NCI-H524 treated with DMSO at 0.1 percent for 48 hours (cell line): ENCODE measurements at regions not wholly inside any gene's neighbourhood (a gene's known extent, or its start where the extent isn't known, plus 50 kb on each side); places are given as distances from the start of the nearest gene placed in this dataset.
"Not testable (repeated sequence)": the region's sequence is repeated elsewhere in the genome, so short reads cannot be mapped to it uniquely, and the experiment has no call there.

Experiments
- DNase-seq: peaks from one replicate; lab custom pipeline; 2025; lab: John Stamatoyannopoulos, UW

DNA sequence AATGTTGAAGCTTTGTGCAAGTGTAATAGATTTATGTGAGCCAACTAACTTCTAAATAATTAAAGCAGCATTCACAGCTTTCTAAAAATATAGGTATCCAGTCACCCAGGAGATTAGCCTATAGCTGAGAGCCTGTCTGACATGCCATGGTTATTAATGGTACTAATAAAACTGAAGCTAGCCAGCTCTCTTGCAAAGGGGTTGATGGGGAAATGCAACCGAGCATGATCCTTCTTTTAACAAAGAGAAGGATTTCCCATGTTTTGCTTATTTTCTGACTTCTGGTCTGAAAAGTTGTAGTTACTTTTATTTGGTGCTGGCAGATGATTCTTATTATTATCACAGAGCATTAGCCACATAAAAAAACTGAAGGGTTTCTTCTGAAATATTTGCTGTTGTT is 488.7 kb upstream of the CYLC2 start:
- no peak for DNase-seq

DNA sequence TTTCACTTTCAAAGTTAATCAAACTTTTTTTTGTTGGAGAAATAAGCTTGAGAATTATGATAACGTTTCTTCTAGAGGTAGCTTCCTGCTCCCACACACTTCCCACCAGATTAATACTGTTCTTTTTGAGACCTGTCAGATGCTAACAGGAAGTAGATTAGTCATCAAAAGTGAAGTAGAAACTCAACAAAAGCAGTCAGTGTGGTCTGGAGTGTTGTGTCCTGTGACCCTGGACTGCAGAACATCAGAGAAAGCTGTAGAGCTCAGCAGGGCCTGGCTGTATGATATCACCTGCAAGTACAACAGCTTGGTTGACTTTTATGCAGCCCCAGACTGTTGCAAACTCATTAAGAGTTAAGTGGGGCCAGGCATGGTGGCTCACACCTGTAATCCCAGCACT is 495.7 kb upstream of the CYLC2 start:
- DNase-seq: no peak

DNA sequence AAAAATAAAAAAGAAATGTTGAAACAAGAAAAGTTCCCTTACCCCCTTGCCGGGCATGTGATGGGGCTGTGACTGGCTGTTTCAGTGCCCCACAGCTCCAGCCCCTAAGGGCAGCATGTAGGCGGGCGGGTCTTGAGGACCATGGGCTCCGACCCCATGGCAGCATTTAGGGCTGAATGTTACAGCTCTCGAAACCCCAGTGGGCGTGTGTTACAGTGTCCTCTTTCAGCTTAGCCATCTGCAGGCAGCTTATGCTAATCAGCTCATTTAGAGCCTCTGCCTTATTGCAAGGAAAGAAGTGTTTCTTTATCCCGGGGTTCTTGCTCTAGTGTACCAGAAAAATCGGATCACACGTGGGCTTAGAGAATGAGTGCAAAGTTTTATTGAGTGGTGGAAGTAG is 497.4 kb upstream of the CYLC2 start:
- DNase-seq: peak; percentile 90

DNA sequence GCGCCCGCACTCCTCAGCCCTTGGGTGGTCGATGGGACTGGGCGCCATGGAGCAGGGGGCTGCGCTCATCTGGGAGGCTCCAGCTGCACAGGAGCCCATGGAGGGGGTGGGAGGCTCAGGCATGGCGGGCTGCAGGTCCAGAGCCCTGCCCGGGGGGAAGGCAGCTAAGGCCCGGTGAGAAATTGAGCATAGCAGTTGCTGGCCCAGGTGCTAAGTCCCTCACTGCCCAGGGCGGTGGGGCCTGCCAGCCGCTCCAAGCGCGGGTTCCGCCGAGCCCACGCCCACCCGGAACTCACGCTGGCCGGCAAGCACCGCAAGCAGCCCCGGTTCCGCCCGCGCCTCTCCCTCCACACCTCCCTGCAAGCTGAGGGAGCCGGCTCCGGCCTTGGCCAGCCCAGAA is 508.2 kb upstream of the CYLC2 start:
- DNase-seq: not testable (repeated sequence)

DNA sequence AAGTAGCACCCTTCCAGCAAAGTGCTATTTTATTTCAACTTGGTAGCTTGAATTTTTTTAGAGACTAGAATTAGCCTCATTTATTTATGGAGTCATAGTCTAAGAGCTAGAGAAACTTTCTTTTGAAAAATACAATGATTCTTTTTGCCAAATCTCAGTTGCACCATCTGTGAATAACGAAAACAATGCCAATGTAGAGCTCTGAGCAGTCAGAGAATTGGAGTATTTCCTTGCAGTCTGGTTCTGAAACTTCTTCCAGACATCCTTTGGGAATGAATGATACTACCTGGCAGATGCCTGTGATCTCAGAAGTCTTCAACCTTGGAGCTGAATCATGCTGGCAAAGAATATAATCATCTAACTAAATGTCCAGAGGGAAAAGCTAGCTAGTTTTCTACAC is 511.5 kb upstream of the CYLC2 start:
- DNase-seq: no peak

DNA sequence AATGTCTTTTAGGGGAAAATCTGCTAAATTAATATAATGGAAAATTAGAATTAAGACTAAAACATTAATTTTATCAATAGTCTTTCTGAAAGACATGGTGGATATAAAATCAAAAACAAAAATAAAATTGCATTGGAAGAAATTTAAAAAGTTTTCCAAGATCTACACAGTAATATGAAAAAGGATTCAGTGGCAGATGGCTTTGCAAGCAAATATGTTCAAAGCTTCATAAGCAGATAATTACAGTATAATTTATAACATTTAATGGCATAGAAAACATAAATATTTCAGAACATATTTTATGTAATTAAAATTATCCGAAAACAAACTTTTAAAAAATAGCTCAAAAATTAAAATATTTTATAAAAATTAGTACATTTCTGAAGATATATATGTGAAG is 512.4 kb upstream of the CYLC2 start:
- no peak for DNase-seq

DNA sequence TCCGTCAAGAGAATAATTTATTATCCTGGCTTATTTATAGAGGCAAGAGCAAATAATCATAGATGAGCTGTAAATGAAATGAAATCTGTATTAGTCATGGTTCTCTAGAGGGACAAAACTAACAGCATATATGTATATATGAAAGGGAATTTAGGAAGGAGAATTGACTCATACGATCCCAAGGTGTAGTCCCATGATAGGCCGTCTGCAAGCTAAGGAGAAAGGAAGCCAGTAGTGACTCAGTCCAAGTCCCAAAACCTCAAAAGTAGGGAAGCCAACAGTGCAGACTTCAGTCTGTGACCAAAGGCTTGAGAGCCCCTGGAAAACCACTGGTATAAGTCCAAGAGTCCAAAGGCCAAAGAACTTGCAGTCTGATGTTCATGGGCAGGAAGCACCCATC is 515.9 kb upstream of the CYLC2 start:
- no peak for DNase-seq

DNA sequence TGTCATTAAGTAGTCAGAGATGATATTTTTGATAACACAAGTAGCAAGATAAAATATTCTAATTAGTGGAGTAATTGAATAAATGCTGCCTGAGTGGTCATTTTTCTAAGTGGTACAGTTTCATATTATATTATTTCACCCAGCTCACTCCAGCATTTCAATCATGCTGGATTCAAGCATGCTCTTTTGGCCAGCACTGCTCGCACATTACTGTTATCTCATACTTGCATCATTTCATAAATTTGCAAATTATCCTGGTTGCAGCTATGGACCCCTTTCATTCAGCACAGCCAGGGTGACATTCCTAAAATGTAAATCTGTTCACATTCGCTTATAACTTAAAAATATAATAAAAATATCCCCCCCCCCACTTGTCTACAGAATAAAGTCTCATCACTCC is 520.8 kb upstream of the CYLC2 start:
- DNase-seq: no peak

DNA sequence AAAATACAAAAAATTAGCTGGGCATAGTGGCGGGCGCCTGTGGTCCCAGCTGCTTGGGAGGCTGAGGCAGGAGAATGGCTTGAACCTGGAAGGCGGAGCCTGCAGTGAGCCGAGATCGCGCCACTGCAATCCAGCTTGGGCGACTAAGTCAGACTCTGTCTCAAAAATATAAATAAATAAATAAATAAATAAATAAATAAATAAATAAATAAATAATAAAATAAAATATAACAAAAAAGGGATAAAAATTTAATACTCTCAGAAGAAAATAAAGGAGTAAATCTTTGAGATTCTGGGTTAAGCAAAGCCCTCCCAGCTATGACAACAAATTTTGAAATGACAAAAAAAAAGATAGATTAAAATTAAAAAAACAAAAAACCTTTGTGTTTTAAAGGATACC is 525.7 kb upstream of the CYLC2 start:
- not testable (repeated sequence) for DNase-seq

DNA sequence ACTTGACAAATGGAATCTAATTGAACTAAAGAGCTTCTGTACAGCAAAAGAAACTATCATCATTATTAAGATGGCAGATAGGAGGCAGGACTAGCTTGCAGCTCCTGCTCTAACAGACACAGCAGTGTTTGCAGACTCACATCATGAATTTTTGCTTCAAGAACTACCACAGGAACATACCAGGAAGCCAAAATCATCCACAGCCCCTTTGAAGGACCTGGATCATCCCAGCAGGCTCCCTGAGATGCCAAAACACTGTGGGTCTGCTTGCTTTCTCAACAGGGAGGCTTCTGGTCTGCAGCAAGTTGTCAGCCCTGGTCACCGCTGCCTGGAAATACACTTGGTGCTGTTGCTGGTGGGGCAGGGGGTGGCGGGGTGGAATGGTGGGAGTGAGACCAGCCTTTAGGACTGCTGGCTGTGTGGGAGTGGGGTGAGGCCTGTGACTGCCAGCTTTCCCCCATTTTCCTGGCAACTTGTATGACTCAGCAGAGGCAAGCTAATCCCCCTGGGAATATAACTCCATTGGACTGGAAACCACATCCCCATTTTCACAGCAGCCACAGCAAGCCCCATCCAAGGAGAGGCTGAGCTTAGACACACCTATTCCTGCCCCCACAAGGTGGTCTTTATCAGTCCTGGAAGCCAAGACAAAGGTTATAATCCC is 533.8 kb upstream of the CYLC2 start:
- no peak for DNase-seq

DNA sequence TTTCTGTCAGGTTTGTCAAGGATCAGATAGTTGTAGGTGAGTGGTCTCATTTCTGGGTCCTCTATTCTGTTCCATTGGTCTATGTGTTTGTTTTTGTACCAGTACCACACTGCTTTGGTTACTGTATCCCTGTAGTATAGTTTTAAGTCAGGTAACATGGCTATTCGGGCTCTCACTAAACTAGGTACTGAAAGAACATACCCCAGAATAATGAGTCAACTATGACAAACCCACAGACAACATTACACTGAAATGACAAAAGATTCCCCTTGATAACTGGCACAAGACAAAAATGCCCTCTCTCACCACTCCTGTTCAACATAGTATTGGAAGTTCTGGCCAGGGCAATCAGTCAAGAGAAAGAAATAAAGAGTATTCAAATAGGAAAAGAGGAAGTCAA is 535.3 kb upstream of the CYLC2 start:
- DNase-seq: no peak

DNA sequence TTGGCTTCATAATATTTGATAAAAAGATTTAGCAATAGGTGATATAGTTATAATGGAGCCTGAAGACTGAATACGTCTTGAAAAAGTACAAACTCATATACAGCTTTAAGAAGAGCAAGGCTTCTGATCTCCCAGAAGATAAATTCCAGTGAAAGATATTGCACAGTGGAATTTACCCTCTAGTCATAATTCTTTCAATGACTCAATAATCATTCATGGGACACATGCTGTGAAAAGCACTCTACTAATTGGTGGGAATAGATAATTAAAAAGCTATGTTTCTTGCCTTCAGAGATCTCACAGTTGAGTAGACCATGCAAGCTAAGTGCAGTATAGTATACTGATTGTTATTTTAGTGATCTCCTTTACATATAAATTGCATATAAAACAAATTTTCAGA is 538.6 kb upstream of the CYLC2 start:
- no peak for DNase-seq

DNA sequence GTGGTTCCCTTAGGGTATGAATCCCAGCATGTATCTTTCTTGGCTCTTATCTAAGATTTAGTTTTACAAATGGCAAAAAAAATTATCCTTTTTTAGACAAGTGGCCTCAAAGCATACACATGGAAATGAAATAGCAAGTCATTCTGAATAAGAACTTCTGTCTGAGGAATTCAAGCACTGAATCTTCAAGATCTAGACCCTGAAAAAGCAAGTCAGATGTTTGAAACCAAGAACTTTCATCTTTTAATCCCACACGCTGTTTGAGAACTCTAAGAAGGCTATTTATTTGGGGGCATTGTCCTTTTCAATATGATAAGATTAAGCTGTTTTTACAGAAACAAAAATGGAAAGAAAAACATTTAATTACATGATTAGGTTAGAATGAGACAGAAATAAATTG is 549.2 kb upstream of the CYLC2 start:
- DNase-seq: no peak

DNA sequence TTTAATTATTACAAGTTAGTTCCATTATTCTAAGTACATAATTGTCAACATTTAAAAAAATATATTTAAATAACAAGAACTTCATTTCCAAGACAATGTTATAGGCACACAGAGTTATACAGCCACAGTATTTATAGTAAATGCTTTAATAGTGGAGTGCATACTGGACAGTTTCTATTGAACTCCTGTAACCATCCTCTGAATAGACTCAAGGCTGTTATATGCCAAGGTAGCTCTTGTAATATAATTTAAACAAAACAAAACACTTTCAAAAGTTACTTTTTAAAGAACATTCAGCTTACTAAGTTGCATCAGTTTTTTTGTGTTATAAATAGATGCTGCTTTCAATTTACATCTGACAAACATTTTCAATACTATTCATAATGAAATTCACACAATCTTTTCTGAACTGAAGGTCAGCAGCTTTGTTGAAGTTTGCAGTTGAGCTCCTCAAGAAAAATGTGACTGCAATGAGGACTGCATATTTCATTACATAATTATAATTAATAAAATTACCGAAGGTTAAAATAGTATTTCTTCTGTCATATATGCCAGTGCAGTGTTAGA is 549.9 kb upstream of the CYLC2 start:
- DNase-seq: no peak

DNA sequence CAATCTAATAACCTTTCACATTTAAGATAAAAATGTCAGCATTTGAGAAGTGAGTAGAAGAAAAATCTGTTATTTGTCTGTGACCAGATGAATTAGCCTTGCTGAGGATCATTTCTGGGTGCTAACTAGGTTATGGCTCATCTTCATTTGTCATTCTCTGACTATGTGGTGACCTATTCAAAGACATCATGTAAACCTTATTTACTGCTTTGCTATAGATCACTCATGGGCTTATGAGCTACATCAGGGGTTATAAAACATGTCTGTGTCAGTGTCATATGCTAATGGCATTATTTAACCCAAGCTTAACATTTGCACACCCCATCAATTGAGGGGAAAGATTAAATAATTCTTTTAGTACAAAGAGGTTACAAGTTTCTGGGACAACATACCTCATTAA is 555.5 kb upstream of the CYLC2 start:
- DNase-seq: no peak

DNA sequence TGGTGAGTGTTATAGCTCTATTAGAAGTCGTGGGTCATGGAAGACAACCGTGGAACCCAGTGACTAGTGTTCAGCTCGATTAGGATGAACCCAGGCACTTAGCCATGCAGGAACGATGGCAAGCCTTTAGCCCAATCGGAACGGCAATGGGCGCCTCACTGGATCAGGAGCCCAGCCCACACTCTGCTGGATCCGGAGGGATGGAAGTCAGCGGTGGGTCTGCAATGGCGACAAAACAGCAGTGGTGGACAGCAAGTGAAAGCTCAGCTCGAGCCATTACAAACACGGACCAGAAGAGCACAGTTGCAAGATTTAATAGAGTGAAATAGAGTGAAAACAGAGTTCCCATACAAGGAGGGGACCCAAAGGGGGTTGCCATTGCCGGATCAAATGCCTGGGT is 558.5 kb upstream of the CYLC2 start:
- DNase-seq: not testable (repeated sequence)

DNA sequence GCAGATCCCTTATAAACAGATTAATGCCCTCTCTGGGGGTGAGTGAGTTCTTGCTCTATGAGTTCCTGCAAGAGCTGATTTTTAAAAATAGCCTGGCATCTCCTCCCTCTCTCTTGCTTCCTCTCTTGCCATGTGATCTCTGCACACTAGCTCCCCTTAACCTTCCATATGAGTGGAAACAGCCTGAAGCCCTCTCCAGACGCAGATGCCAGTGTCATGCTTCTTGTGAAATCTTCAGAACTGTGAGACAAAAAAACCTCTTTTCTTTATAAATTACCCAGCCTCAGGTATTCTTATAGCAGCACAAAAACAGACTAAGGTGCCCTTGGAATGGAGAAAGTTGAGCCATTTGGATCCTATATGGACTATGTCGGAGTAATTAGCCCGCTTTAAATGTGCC is 559.7 kb upstream of the CYLC2 start:
- DNase-seq: no peak

DNA sequence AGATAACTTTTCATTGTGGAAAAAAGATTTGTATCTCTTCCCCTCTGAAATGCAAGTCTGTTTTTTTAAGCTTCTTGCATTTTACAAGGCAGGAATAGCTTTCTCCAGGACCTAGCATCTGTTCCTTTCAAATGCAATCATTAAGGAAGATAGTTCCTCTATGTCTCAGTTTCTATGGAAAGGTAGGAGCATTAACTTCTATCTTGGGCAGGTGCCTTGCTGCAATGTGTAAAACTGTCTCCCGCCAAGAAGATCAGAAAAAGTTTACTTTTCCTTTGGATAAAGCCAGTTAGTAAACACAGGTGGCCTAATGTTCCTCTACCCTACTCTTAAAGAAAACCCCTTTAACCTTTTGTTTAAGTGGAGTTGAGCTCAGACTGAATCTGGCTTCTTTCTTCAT is 560.6 kb upstream of the CYLC2 start:
- no peak for DNase-seq

DNA sequence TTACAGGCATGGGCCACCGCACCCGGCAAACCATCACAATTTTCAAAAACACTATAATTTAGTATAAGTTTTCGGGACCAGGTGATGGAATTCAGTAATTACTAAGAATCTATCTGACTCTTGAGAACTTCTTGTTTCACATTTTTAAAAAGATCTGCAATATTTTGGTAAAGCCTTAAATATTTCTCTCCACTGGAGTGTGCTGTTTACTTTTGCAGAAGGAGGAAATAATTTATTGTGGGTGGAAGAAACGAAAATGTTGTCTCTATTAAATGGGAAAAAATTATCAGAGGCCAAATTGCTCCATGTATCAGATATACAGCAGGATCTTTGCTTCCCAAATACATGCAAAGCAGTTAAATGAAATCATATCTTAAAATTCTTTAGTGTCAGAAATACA is 566.8 kb upstream of the CYLC2 start:
- DNase-seq: no peak

DNA sequence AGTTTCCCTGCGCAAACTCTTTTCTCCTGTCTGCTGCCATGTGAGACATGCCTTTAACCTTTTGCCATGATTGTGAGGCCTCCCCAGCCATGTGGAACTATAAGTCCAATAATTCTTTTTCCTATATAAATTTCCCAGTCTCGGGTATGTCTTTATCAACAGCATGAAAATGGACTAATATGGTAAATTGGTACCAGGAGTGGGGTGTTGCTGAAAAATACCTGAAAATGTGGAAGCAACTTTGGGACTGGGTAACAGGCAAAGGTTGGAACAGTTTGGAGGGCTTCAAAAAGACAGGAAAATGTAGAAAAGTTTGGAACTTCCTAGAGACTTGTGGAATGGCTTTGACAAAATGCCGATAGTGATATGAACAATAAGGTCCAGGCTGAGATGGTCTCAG is 578.9 kb upstream of the CYLC2 start:
- not testable (repeated sequence) for DNase-seq

DNA sequence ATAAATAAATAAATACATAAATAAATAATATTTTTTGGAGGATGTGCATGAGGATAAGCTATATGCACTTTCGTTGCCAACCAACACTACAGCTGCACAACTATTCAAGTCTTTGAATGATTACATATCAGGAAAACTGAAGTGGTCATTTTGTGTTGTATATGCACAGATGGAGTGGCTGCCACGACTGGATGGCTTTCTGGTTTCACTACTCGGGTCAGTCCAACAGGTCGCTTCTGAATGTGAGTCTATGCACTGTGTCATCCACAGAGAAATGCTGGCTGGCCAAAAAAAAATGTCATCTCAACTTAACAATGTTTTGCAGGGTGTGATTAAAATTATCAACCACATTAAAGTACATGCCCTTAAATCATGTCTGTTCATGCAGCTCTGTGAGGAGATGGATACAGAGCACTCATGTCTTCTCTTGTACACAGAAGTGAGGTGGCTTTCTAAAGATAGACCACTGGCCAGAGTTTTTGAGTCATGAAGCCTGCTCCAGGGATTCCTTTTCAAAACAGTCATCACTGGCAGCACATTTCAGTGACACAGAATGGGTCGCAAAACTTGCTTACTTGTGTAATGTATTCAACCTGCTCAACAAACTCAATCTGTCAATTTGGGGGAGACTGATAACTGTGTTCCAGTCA is 589.8 kb upstream of the CYLC2 start:
- no peak for DNase-seq

DNA sequence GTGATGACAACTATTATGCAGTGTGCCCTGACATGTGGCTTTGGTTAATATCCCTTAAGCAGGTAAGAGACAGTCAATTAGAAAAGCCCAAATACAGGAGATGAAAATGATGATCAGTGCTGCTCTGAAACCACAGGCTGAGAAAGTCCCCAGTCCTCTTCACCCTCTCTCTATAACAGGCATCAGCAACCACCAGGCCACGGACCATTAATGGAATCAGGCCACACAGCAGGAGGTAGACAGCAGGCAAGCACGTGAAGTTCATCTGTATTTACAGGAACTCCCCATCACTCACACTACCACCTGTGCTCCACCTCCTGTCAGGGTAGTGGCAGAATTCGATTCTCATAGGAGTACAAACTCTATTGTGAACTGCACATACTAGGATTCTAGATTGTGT is 591.6 kb upstream of the CYLC2 start:
- DNase-seq: no peak

DNA sequence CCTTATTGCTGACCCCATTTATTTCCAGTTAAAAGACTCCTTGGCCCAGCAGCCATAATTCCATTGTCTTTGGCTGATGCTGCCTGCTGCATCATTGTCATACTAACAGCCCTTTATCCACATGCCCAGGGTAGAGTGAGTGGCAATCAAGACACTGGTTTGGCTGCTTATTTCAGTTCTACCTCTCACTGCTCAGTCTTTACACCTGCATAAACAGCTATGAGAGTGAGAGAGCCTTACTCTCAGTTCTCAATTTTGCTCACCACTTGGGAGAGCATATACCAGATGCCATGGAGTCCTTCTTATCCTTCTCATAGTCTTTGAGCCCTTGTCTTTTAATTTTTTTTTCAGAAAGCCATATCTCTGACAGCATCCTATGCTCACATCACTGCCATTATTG is 596.9 kb upstream of the CYLC2 start:
- DNase-seq: no peak

DNA sequence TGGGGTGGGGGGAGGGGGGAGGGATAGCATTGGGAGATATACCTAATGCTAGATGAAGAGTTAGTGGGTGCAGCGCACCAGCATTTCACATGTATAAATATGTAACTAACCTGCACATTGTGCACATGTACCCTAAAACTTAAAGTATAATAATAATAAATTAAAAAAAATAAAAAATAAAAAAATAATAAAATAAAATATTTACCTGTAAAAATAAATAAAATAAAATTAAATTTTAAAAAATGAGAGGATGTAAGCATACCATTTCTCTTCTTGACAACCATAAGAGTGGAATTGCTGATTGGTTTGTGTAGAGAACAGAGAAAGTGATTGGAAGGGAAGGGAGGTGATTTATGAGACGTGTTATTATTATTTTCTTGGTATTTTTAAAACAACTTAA is 609.5 kb upstream of the CYLC2 start:
- DNase-seq: not testable (repeated sequence)
